H1 (cell line): ENCODE measurements at regions not wholly inside any gene's neighbourhood (a gene's known extent, or its start where the extent isn't known, plus 50 kb on each side); places are given as distances from the start of the nearest gene placed in this dataset.

Experiments used
- ASH2L ChIP-seq: fragments of 200-600, 300-600 bp; sonication (generic); IDR thresholded peaks from one replicate; pipeline ENCODE4 v1.7.1; 2017; ENCODE audit warnings: low read length
- CTBP2 ChIP-seq: IDR thresholded peaks from 2 replicates; pipeline ENCODE4 v1.7.0; 2011; ENCODE audit warnings: borderline replicate concordance, mild to moderate bottlenecking, moderate library complexity, mixed read lengths, low read length; ENCODE audit not compliant: insufficient read depth, insufficient read length
- EZH2 ChIP-seq: fragments of 200-600 bp; sonication (generic); IDR thresholded peaks from 2 replicates; pipeline ENCODE4 v1.7.1; 2012; ENCODE audit warnings: low read depth, mild to moderate bottlenecking, moderate library complexity, low read length, inconsistent platforms; ENCODE audit not compliant: severe bottlenecking
- HDAC6 ChIP-seq: IDR thresholded peaks from one replicate; pipeline ENCODE4 v1.7.1; 2012; ENCODE audit warnings: low read depth, mild to moderate bottlenecking, inconsistent platforms, low read length, moderate library complexity
- RNF2 ChIP-seq: fragments of 200-900, 300-1000 bp; sonication (generic); IDR thresholded peaks from 2 replicates; pipeline ENCODE4 v1.7.1; 2016; ENCODE audit warnings: borderline replicate concordance, low read depth, mild to moderate bottlenecking, antibody characterized with exemption, low read length; ENCODE audit not compliant: poor library complexity, severe bottlenecking; ENCODE audit errors: missing control alignments
- TAF1 ChIP-seq: IDR thresholded peaks from 2 replicates; pipeline ENCODE4 v1.6.1; 2011; ENCODE audit warnings: mild to moderate bottlenecking, low read depth, low read length

GRCh38 chr14:73768107-73768506, 53.9 kb upstream of the PNMA1 start (continued):
- TF ChIP-seq RNF2: no peak
- no peak for TF ChIP-seq HDAC6
- TF ChIP-seq ASH2L: no peak
- no peak for TF ChIP-seq EZH2
- TF ChIP-seq TAF1: no peak
- no peak for TF ChIP-seq CTBP2
